ENCODE measurements at regions not wholly inside any gene's neighbourhood (a gene's known extent, or its start where the extent isn't known, plus 50 kb on each side); places are given as distances from the start of the nearest gene placed in this dataset.

- Histone ChIP-seq H3K4me1 (peaks cover 73 to 93% (median 88%) of the 10 kb centered on the region in 10 experiments), H3K36me3 (no peaks in the 10 kb centered on the region), H3K9ac (peak overlapping the region in 1 of 11 experiments; percentile 79; a peak in 1 of 22 replicates), H3K27me3 (no peaks in the 10 kb centered on the region), H3K27ac (peak overlapping the region in 9 of 11 experiments; percentile 80 to 90 (median 87); a peak in 17 of 22 replicates), H4K20me1 (no peaks in the 10 kb centered on the region), H3K4me2 (peak overlapping the region; percentile 80 to 93 (median 88); a peak in 21 of 22 replicates), H3K9me3 (replicated peaks in 1 of 11) (peaks cover 0 to 21% (median 13%) of the 10 kb centered on the region in 11 experiments; a peak in 9 of 22 replicates), H3K4me3 (no peak overlapping the region)
- no peak for TF ChIP-seq Cebpa-rat (IDR thresholded peaks at IDR 0.05)
These were observed 86.8 kb upstream of the MEF2A start for GRCh38 chr15:99478977-99479376.

- H3K36me3 ChIP-seq: no peaks in the 10 kb centered on the region
- H3K4me1 ChIP-seq: peaks cover 73 to 93% (median 88%) of the 10 kb centered on the region in 10 experiments
- H3K9me3 ChIP-seq (replicated peaks in 1 of 11): peaks cover 0 to 21% (median 13%) of the 10 kb centered on the region in 11 experiments; a peak in 9 of 22 replicates
- no peaks in the 10 kb centered on the region for H4K20me1 ChIP-seq
- H3K9ac ChIP-seq: no peak overlapping the region
- H3K27me3 ChIP-seq: no peaks in the 10 kb centered on the region
- H3K27ac ChIP-seq: peak overlapping the region in 4 of 11 experiments; percentile 23 to 88 (median 38); a peak in 6 of 22 replicates
- TF ChIP-seq Cebpa-rat (IDR thresholded peaks at IDR 0.05): no peak
- peak overlapping the region in 10 of 11 experiments; percentile 2 to 93 (median 37); a peak in 12 of 22 replicates for H3K4me2 ChIP-seq
- no peak overlapping the region for H3K4me3 ChIP-seq
These were observed 85.6 kb upstream of the MEF2A start for GRCh38 chr15:99480016-99480810.

GRCh38 chr15:99481113-99481950 lies 84.5 kb upstream of the MEF2A start:
- Histone ChIP-seq H3K4me3 (no peak overlapping the region), H3K27ac (peak overlapping the region in 2 of 11 experiments; percentile 32 to 43; a peak in 1 of 22 replicates), H3K9ac (no peak overlapping the region), H3K36me3 (no peaks in the 10 kb centered on the region), H3K4me2 (peak overlapping the region in 10 of 11 experiments; percentile 0 to 85 (median 35); a peak in 20 of 22 replicates), H3K9me3 (replicated peaks in 1 of 11) (peaks cover 0 to 21% (median 13%) of the 10 kb centered on the region in 11 experiments; a peak in 9 of 22 replicates), H3K4me1 (peaks cover 73 to 93% (median 88%) of the 10 kb centered on the region in 10 experiments), H4K20me1 (no peaks in the 10 kb centered on the region), H3K27me3 (no peaks in the 10 kb centered on the region)
- TF ChIP-seq Cebpa-rat (IDR thresholded peaks at IDR 0.05): no peak

GRCh38 chr15:99481951-99482230 lies 83.9 kb upstream of the MEF2A start:
- Histone ChIP-seq H4K20me1 (no peaks in the 10 kb centered on the region), H3K27me3 (no peaks in the 10 kb centered on the region), H3K36me3 (no peaks in the 10 kb centered on the region), H3K9me3 (replicated peaks in 1 of 11) (peaks cover 0 to 21% (median 13%) of the 10 kb centered on the region in 11 experiments; a peak in 9 of 22 replicates), H3K9ac (no peak overlapping the region), H3K27ac (0 out of 22 replicates have a peak overlapping the region, but pooled peaks of 1 of the 11 experiments have one; percentile 19), H3K4me2 (peak overlapping the region in 10 of 11 experiments; percentile 0 to 85 (median 35); a peak in 18 of 22 replicates), H3K4me1 (peaks cover 73 to 92% (median 88%) of the 10 kb centered on the region in 10 experiments), H3K4me3 (no peak overlapping the region)
- no peak for TF ChIP-seq Cebpa-rat (IDR thresholded peaks at IDR 0.05)

- Histone ChIP-seq H3K4me1 (peaks cover 73 to 92% (median 88%) of the 10 kb centered on the region in 10 experiments), H3K4me2 (no peak overlapping the region), H4K20me1 (no peaks in the 10 kb centered on the region), H3K27ac (0 out of 22 replicates have a peak overlapping the region, but pooled peaks of 1 of the 11 experiments have one; percentile 27), H3K36me3 (no peaks in the 10 kb centered on the region), H3K9me3 (replicated peaks in 1 of 11) (peaks cover 0 to 21% (median 13%) of the 10 kb centered on the region in 11 experiments; a peak in 9 of 22 replicates), H3K9ac (no peak overlapping the region), H3K27me3 (no peaks in the 10 kb centered on the region), H3K4me3 (no peak overlapping the region)
- TF ChIP-seq Cebpa-rat (IDR thresholded peaks at IDR 0.05): no peak
These were observed 82.8 kb upstream of the MEF2A start for GRCh38 chr15:99482993-99483392.

GRCh38 chr15:99485153-99485961 lies 80.4 kb upstream of the MEF2A start:
- Histone ChIP-seq H3K9ac (peak overlapping the region; percentile 50 to 84 (median 76); a peak in 21 of 22 replicates), H3K4me2 (peak overlapping the region; percentile 83 to 97 (median 95)), H3K4me3 (peak overlapping the region; percentile 26 to 64 (median 49); a peak in 15 of 20 replicates), H3K27me3 (no peaks in the 10 kb centered on the region), H3K27ac (peak overlapping the region; percentile 45 to 90 (median 87); a peak in 21 of 22 replicates), H4K20me1 (no peaks in the 10 kb centered on the region), H3K36me3 (0 out of 22 replicates have a peak, but pooled peaks cover 0 to 7% (median 0%) of the 10 kb centered on the region in 11 experiments), H3K4me1 (peaks cover 62 to 76% (median 71%) of the 10 kb centered on the region in 10 experiments), H3K9me3 (replicated peaks in 1 of 11) (peaks cover 0 to 27% (median 13%) of the 10 kb centered on the region in 11 experiments; a peak in 9 of 22 replicates)
- no peak for TF ChIP-seq Cebpa-rat (IDR thresholded peaks at IDR 0.05)

GRCh38 chr15:99485992-99486370 lies 79.8 kb upstream of the MEF2A start:
- H3K36me3 ChIP-seq: 0 out of 22 replicates have a peak, but pooled peaks cover 0 to 7% (median 0%) of the 10 kb centered on the region in 11 experiments
- H3K4me2 ChIP-seq: peak overlapping the region; percentile 83 to 97 (median 95)
- TF ChIP-seq Cebpa-rat (IDR thresholded peaks at IDR 0.05): no peak
- peaks cover 55 to 71% (median 64%) of the 10 kb centered on the region in 10 experiments for H3K4me1 ChIP-seq
- peaks cover 0 to 31% (median 13%) of the 10 kb centered on the region in 11 experiments; a peak in 9 of 22 replicates for H3K9me3 ChIP-seq (replicated peaks in 1 of 11)
- H3K27ac ChIP-seq: peak overlapping the region; percentile 45 to 90 (median 87); a peak in 21 of 22 replicates
- H3K4me3 ChIP-seq: peak overlapping the region; percentile 26 to 64 (median 49); a peak in 18 of 20 replicates
- H3K27me3 ChIP-seq: no peaks in the 10 kb centered on the region
- peak overlapping the region; percentile 50 to 84 (median 76); a peak in 21 of 22 replicates for H3K9ac ChIP-seq
- no peaks in the 10 kb centered on the region for H4K20me1 ChIP-seq

Measured in BLaER1 treated with 17β-estradiol and CSF1 and Interleukin-3, amounts not matched to agents 10 nM and 100 nM (cell line).